Body of pancreas (tissue), 4 donors: ENCODE measurements at regions not wholly inside any gene's neighbourhood (a gene's known extent, or its start where the extent isn't known, plus 50 kb on each side); places are given as distances from the start of the nearest gene placed in this dataset.
A peak's percentile ranks its signal among the peaks of the same experiment; 100 is the strongest.

Experiments used
- ATAC-seq: fragments of 150-250 bp; one replicate; pipeline ENCODE4 v1.9.1; 2016
- DNase-seq, 4 donors: peaks; one replicate each; pipeline ENCODE4 v3.0.0-alpha.2; 2019
- H3K27ac ChIP-seq, 4 donors: fragments of 200-600 bp; sonication (generic); 1 replicate in 3 of 4; 2 replicates in 1 of 4; pipeline versions ENCODE4 v1.5.1 to v1.6.1; 2016 to 2019; ENCODE audit warnings: mild to moderate bottlenecking in 1 of 4, mixed read lengths in 1 of 4, moderate library complexity in 1 of 4
- H3K27me3 ChIP-seq, 2 donors: fragments of 200-600 bp; sonication (generic); one replicate each; pipeline ENCODE4 v1.6.0; 2016; ENCODE audit warnings: mild to moderate bottlenecking in 1 of 2
- H3K36me3 ChIP-seq, 2 donors: fragments of 200-600 bp; sonication (generic); replicated peaks in 1 of 2; 2 replicates each; pipeline ENCODE4 v1.5.1; 2016; ENCODE audit warnings: low read depth in 2 of 2; ENCODE audit not compliant: insufficient read depth in 1 of 2
- H3K4me1 ChIP-seq: fragments of 200-600 bp; sonication (generic); one replicate; pipeline ENCODE4 v1.6.0; 2016
- H3K4me3 ChIP-seq, 2 donors: fragments of 200-600 bp; sonication (generic); 1 replicate in 1 of 2; 2 replicates in 1 of 2; pipeline ENCODE4 v1.5.1; 2016 to 2019
- H3K9me3 ChIP-seq, 3 donors: fragments of 200-600 bp; sonication (generic); 1 replicate in 2 of 3; 2 replicates in 1 of 3; pipeline ENCODE4 v1.5.1; 2016
- POLR2A ChIP-seq, 3 donors: fragments of 450-650 bp; IDR thresholded peaks; one replicate each; pipeline ENCODE4 v1.6.1; 2016; ENCODE audit warnings: antibody characterized with exemption in 3 of 3, mild to moderate bottlenecking in 2 of 3
- WGBS, 2 donors: methylation state at CpG; one replicate each; pipeline ENCODE4 v1.1.5; 2017; 5-methylcytosine and 5-hydroxymethylcytosine counted together
- intact Hi-C: fragments of 100-400 bp; cut with DNase I; formaldehyde crosslinking; loops from one replicate; pipeline ENCODE4 v1.15.1; 2023
- TF ChIP-seq, protein P1 (sequence below), 7 experiments: fragments of 450-650 bp in 4 of 7; fragments of 200-600 bp in 3 of 7; sonication (generic) in 3 of 7; IDR thresholded peaks; one replicate each; pipeline ENCODE4 v1.5.1; 2016 to 2019; ENCODE audit warnings: antibody characterized with exemption in 7 of 7

DNA sequence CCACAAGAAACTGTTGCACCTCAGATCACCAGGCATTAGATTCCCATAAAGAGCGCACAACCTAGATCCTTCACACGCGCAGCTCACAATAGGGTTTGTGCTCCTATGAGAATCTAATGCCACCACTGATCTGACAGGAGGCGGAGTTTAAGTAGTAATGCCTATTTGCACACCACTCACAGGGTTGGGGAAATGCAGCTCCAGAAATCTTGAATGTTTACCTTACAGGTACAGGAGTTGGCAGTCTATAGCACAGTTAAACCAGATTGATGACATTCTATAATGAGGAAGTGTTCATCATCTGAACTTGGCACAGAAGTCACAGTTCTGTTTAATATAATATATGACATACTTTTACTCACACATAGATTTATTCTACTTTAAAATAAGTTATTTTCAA lies 732.2 kb upstream of the ZNF608 start:
- Histone ChIP-seq H3K27me3 (no peaks in the 10 kb centered on the region), H3K4me1 (no peaks in the 10 kb centered on the region), H3K4me3 (no peak overlapping the region), H3K27ac (no peak overlapping the region), H3K36me3 (no peaks in the 10 kb centered on the region), H3K9me3 (no peaks in the 10 kb centered on the region)
- DNase-seq (no peak), ATAC-seq (no peak)
- TF ChIP-seq, protein P1, sequence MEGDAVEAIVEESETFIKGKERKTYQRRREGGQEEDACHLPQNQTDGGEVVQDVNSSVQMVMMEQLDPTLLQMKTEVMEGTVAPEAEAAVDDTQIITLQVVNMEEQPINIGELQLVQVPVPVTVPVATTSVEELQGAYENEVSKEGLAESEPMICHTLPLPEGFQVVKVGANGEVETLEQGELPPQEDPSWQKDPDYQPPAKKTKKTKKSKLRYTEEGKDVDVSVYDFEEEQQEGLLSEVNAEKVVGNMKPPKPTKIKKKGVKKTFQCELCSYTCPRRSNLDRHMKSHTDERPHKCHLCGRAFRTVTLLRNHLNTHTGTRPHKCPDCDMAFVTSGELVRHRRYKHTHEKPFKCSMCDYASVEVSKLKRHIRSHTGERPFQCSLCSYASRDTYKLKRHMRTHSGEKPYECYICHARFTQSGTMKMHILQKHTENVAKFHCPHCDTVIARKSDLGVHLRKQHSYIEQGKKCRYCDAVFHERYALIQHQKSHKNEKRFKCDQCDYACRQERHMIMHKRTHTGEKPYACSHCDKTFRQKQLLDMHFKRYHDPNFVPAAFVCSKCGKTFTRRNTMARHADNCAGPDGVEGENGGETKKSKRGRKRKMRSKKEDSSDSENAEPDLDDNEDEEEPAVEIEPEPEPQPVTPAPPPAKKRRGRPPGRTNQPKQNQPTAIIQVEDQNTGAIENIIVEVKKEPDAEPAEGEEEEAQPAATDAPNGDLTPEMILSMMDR (IDR thresholded peaks at IDR 0.05): no peak
- TF ChIP-seq POLR2A (IDR thresholded peaks at IDR 0.05): no peak
- WGBS, 2 donors: 95 to 97% methylated on average over 4 of the region's 4 CpGs
- intact Hi-C loops: no loop called here

DNA sequence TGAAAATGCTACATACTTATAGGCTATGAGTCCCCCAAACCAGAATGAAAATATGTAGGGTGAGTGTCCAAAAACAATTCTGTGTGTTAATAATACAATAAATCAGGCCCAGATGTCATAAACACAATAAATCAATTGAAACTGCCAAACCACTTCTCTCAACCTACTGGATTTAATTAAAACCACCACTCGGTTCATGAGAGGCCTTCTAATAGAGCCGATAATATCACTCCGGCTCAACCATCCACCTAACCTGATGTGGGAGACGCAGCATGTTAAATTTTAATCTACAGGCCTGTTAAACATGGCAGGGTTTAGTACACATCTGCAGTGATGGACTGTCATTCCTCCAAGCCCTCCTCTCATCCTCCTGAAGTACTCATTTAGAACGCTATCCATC lies 734.5 kb upstream of the ZNF608 start:
- Histone ChIP-seq H3K27me3 (no peaks in the 10 kb centered on the region), H3K4me1 (peaks cover 11% of the 10 kb centered on the region), H3K9me3 (no peaks in the 10 kb centered on the region), H3K36me3 (no peaks in the 10 kb centered on the region), H3K4me3 (no peak overlapping the region), H3K27ac (no peak overlapping the region)
- DNase-seq (no peak), ATAC-seq (no peak)
- 71 to 81% methylated on average over 5 of the region's 5 CpGs for WGBS, 2 donors
- intact Hi-C loops: no loop called here
- TF ChIP-seq POLR2A (IDR thresholded peaks at IDR 0.05): no peak
- TF ChIP-seq, protein P1 (IDR thresholded peaks at IDR 0.05): no peak

DNA sequence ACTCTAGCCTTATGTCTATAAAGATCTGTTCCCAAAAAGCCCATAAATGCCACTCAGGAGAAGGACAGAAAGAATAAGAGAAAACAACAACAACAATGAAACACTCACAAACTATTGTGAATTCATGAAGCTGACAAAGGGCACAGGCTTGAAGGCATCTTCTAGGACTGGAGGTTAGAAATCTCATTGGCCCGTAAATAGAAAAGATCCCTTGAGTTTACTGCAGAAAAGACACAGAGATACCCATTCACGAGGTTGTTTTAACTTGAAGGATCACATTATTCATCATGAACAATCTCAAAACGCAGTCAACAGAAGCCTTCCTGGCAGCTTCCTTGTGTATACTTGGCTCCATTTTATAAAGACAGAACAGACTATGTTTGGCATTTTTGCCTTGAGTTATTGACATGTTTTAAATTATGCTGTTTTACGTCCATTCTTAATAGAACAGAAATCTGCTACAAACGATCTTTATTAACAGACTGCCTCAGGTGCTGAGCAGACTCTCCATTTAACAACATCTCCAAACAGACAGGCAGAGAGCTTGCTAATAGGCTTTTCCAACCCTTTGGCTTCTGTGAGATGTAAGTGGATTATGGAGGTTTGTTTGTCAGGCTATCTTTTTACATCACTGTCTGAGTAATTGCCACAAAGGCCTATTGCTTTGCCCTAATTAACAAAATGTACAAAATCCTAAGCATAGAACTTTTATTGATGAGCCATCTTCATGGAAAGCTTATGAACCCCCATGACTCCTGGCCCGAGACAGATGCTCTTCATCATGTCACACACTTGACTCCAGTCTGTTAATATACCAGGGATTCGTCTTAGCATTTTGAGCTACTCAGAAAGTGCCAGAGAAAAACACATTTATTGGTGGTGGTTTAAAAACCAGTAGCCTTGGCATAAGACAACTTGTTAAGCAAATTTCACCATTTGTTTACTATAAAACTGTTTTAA lies 735.3 kb upstream of the ZNF608 start:
- intact Hi-C loops: no loop called here
- no peak for ATAC-seq
- peaks cover 11% of the 10 kb centered on the region for H3K4me1 ChIP-seq
- H3K36me3 ChIP-seq: no peaks in the 10 kb centered on the region
- no peak for DNase-seq
- no peak for TF ChIP-seq POLR2A (IDR thresholded peaks at IDR 0.05)
- TF ChIP-seq, protein P1 (IDR thresholded peaks at IDR 0.05): no peak
- no peak overlapping the region for H3K4me3 ChIP-seq
- no peaks in the 10 kb centered on the region for H3K9me3 ChIP-seq
- WGBS, 2 donors: 79 to 80% methylated on average over 7 of the region's 7 CpGs
- no peak overlapping the region for H3K27ac ChIP-seq
- H3K27me3 ChIP-seq: no peaks in the 10 kb centered on the region

DNA sequence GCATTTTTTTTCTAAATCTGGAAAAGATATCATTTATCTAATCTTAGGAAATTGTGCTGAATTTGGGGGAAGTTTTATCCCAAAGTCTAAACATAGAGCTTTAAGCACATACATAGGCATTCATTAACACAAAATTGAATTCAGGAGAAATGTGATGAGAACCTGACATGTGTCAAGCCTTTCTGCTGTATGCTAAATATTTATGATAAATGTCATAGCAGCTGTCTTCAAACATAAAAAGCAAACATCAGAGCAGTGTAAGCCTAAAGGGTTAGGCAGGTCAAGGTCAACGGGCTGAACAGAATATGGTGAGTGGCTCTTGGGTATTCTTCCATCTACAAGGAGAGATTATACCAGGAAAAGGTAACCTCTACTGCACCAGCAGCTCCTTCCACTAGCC lies 737.2 kb upstream of the ZNF608 start:
- peaks cover 11% of the 10 kb centered on the region for H3K4me1 ChIP-seq
- TF ChIP-seq POLR2A (IDR thresholded peaks at IDR 0.05): no peak
- TF ChIP-seq, protein P1 (IDR thresholded peaks at IDR 0.05): no peak
- no peak overlapping the region for H3K4me3 ChIP-seq
- no peaks in the 10 kb centered on the region for H3K36me3 ChIP-seq
- no peaks in the 10 kb centered on the region for H3K27me3 ChIP-seq
- no peak for ATAC-seq
- H3K9me3 ChIP-seq: no peaks in the 10 kb centered on the region
- WGBS, 2 donors: 73 to 100% methylated on average over 1 of the region's 1 CpG
- intact Hi-C loops: no loop called here
- H3K27ac ChIP-seq: peak overlapping the region in 2 of 4 donors; percentile 71 to 81
- DNase-seq: no peak
